IMR-90 (cell line): ENCODE measurements at regions not wholly inside any gene's neighbourhood (a gene's known extent, or its start where the extent isn't known, plus 50 kb on each side); places are given as distances from the start of the nearest gene placed in this dataset.

Experiments
- ATAC-seq: fragments of 200-7000 bp; cut with Tn5 transposase; 2 replicates; pipeline ENCODE4 v1.9.1; 2020; ENCODE audit warnings: low read depth, mild to moderate bottlenecking, moderate library complexity
- BruUV-seq: library from RNA; stranded (reverse); fragments of 400-500 nt; replicated peaks from 2 replicates; lab custom pipeline; 2021; lab: Mats Ljungman, UMichigan
- CTCF ChIA-PET: fragments of 300-600 bp; formaldehyde crosslinking; extraction: SDS; loops from one replicate; lab custom pipeline; 2021; ENCODE audit warnings: antibody characterized with exemption; lab: Yijun Ruan, JAX
- POLR2A ChIA-PET: fragments of 300-600 bp; sonication (Branson Sonifier 250); formaldehyde crosslinking; loops from one replicate; lab custom pipeline; 2022; ENCODE audit warnings: antibody characterized with exemption; ENCODE audit not compliant: unreplicated experiment; lab: Charles Lee
- DNase-seq: peaks from one replicate; pipeline ENCODE4 v3.0.0; 2013
- H2AFZ ChIP-seq: replicated peaks from 2 replicates; pipeline ENCODE3; 2013; ENCODE audit warnings: low read length, mild to moderate bottlenecking; ENCODE audit not compliant: poor library complexity
- H2AK5ac ChIP-seq: 2 replicates; pipeline ENCODE4 v1.6.1; 2013; ENCODE audit warnings: low read depth, low read length, inconsistent platforms
- H2AK9ac ChIP-seq: replicated peaks from 2 replicates; pipeline ENCODE3; 2013; ENCODE audit warnings: mild to moderate bottlenecking, low read depth, low read length, moderate library complexity; ENCODE audit not compliant: poor library complexity
- H2BK120ac ChIP-seq: 2 replicates; pipeline ENCODE4 v1.6.1; 2013; ENCODE audit warnings: low read depth, low read length, inconsistent platforms
- H2BK15ac ChIP-seq: 3 replicates; pipeline ENCODE4 v1.6.1; 2013; ENCODE audit warnings: low read depth, low read length, inconsistent platforms
- H2BK20ac ChIP-seq: 2 replicates; pipeline ENCODE4 v1.6.1; 2013; ENCODE audit warnings: low read depth, mild to moderate bottlenecking, inconsistent platforms, low read length, moderate library complexity
- H2BK5ac ChIP-seq: 2 replicates; pipeline ENCODE4 v1.6.1; 2013; ENCODE audit warnings: mild to moderate bottlenecking, low read depth, low read length, inconsistent platforms; ENCODE audit not compliant: poor library complexity, severe bottlenecking
- H3K14ac ChIP-seq: replicated peaks from 2 replicates; pipeline ENCODE4 v1.6.1; 2013; ENCODE audit warnings: low read depth, low read length, inconsistent platforms
- H3K18ac ChIP-seq: 2 replicates; pipeline ENCODE4 v1.6.1; 2013; ENCODE audit warnings: low read depth, low read length, control low read depth
- H3K23ac ChIP-seq: 2 replicates; pipeline ENCODE4 v1.6.1; 2013; ENCODE audit warnings: low read depth, low read length, inconsistent platforms
- H3K27ac ChIP-seq: 2 replicates; pipeline ENCODE4 v1.5.1; 2013; ENCODE audit warnings: mild to moderate bottlenecking, control low read depth, low read length; ENCODE audit not compliant: insufficient read depth
- H3K27me3 ChIP-seq: 2 replicates; pipeline ENCODE4 v1.6.1; 2013; ENCODE audit warnings: low read length; ENCODE audit not compliant: control insufficient read depth, insufficient read depth
- H3K36me3 ChIP-seq: 2 replicates; pipeline ENCODE4 v1.6.1; 2013; ENCODE audit warnings: low read length, mixed read lengths; ENCODE audit not compliant: control insufficient read depth, insufficient read depth
- H3K4ac ChIP-seq: 2 replicates; pipeline ENCODE4 v1.6.1; 2013; ENCODE audit warnings: low read depth, low read length, inconsistent platforms
- H3K4me1 ChIP-seq: 2 replicates; pipeline ENCODE4 v1.6.1; 2013; ENCODE audit warnings: low read length, mixed read lengths; ENCODE audit not compliant: control insufficient read depth, insufficient read depth
- H3K4me2 ChIP-seq: 2 replicates; pipeline ENCODE4 v1.6.1; 2013; ENCODE audit warnings: low read depth, mild to moderate bottlenecking, control low read depth, low read length, moderate library complexity
- H3K4me3 ChIP-seq: 2 replicates; pipeline ENCODE4 v1.5.1; 2013; ENCODE audit warnings: low read depth, mild to moderate bottlenecking, control low read depth, low read length, moderate library complexity; ENCODE audit not compliant: insufficient read depth
- H3K56ac ChIP-seq: 2 replicates; pipeline ENCODE4 v1.6.1; 2013; ENCODE audit warnings: low read length, inconsistent platforms; ENCODE audit not compliant: insufficient read depth; ENCODE audit errors: extremely low read depth
- H3K79me1 ChIP-seq, 2 experiments: 2 replicates each; pipeline ENCODE4 v1.6.1; 2013; ENCODE audit warnings: low read length in 2 of 2, inconsistent platforms in 1 of 2, low read depth in 1 of 2
- H3K9ac ChIP-seq: 2 replicates; pipeline ENCODE4 v1.6.1; 2013; ENCODE audit warnings: low read depth, low read length, control low read depth
- H3K9me1 ChIP-seq: 2 replicates; pipeline ENCODE4 v1.6.1; 2013; ENCODE audit warnings: low read length, inconsistent platforms; ENCODE audit not compliant: insufficient read depth
- H3K9me3 ChIP-seq: 2 replicates; pipeline ENCODE4 v1.6.1; 2013; ENCODE audit warnings: low read length; ENCODE audit not compliant: control insufficient read depth, insufficient read depth
- H4K20me1 ChIP-seq: 2 replicates; pipeline ENCODE4 v1.6.1; 2013; ENCODE audit warnings: low read length, inconsistent platforms; ENCODE audit not compliant: insufficient read depth
- H4K5ac ChIP-seq: 2 replicates; pipeline ENCODE4 v1.6.1; 2013; ENCODE audit warnings: mild to moderate bottlenecking, low read depth, low read length, control low read depth
- H4K8ac ChIP-seq, 2 experiments: 2 replicates each; pipeline ENCODE4 v1.6.1; 2013; ENCODE audit warnings: low read depth in 2 of 2, low read length in 2 of 2, control low read depth in 1 of 2, inconsistent platforms in 1 of 2
- H4K91ac ChIP-seq: 2 replicates; pipeline ENCODE4 v1.6.1; 2013; ENCODE audit warnings: low read depth, low read length, inconsistent platforms; ENCODE audit not compliant: insufficient read depth
- BHLHE40 ChIP-seq: fragments of 150-350 bp; IDR thresholded peaks from 2 replicates; pipeline ENCODE4 v1.6.1; 2016; ENCODE audit warnings: mild to moderate bottlenecking, low read depth, low read length
- CEBPB ChIP-seq: IDR thresholded peaks from 2 replicates; pipeline ENCODE4 v1.6.1; 2012; ENCODE audit warnings: low read depth, low read length, improper control_type of control experiment
- CHD1 ChIP-seq: IDR thresholded peaks from 2 replicates; pipeline ENCODE4 v1.6.1; 2012; ENCODE audit warnings: low read depth, low read length, improper control_type of control experiment
- CTCF ChIP-seq: conservative IDR thresholded peaks from 2 replicates; pipeline ENCODE4 v1.5.1; 2012; ENCODE audit warnings: mild to moderate bottlenecking, low read depth, low read length, improper control_type of control experiment
- ELK1 ChIP-seq: fragments of 150-350 bp; IDR thresholded peaks from 2 replicates; pipeline ENCODE4 v1.6.1; 2016; ENCODE audit warnings: low read depth, mild to moderate bottlenecking, low read length, moderate library complexity, borderline replicate concordance
- FOS ChIP-seq: fragments of 150-350 bp; IDR thresholded peaks from 2 replicates; pipeline ENCODE4 v1.6.1; 2016; ENCODE audit warnings: low read depth, low read length
- MAFK ChIP-seq: IDR thresholded peaks from 2 replicates; pipeline ENCODE4 v1.6.1; 2012; ENCODE audit warnings: low read depth, low read length, improper control_type of control experiment
- MAZ ChIP-seq: IDR thresholded peaks from 2 replicates; pipeline ENCODE4 v1.6.1; 2012; ENCODE audit warnings: low read depth, mild to moderate bottlenecking, low read length, improper control_type of control experiment, moderate library complexity, borderline replicate concordance
- MXI1 ChIP-seq: IDR thresholded peaks from 2 replicates; pipeline ENCODE4 v1.6.1; 2012; ENCODE audit warnings: low read depth, mild to moderate bottlenecking, low read length, moderate library complexity, borderline replicate concordance
- NFE2L2 ChIP-seq: fragments of 150-350 bp; IDR thresholded peaks from 2 replicates; pipeline ENCODE4 v1.6.1; 2016; ENCODE audit warnings: low read depth, mild to moderate bottlenecking, low read length
- POLR2A ChIP-seq: IDR thresholded peaks from 2 replicates; pipeline ENCODE4 v1.6.1; 2012; ENCODE audit warnings: mild to moderate bottlenecking, low read depth, low read length
- RAD21 ChIP-seq: IDR thresholded peaks from 2 replicates; pipeline ENCODE4 v1.6.1; 2012; ENCODE audit warnings: low read length, improper control_type of control experiment
- RCOR1 ChIP-seq: IDR thresholded peaks from 2 replicates; pipeline ENCODE4 v1.6.1; 2012; ENCODE audit warnings: mild to moderate bottlenecking, low read length, improper control_type of control experiment; ENCODE audit not compliant: insufficient replicate concordance
- RFX5 ChIP-seq: IDR thresholded peaks from 2 replicates; pipeline ENCODE4 v1.8.0; 2012; ENCODE audit warnings: low read depth, mild to moderate bottlenecking, low read length, moderate library complexity
- SMC3 ChIP-seq: fragments of 150-350 bp; IDR thresholded peaks from 2 replicates; pipeline ENCODE4 v1.6.1; 2016; ENCODE audit warnings: low read depth, mild to moderate bottlenecking, antibody characterized with exemption, low read length, moderate library complexity
- USF2 ChIP-seq: fragments of 150-350 bp; IDR thresholded peaks from 2 replicates; pipeline ENCODE4 v1.6.1; 2017; ENCODE audit warnings: mild to moderate bottlenecking, antibody characterized with exemption, low read length, low read depth
- WGBS, 2 experiments: methylation state at CpG; one replicate each; pipeline versions ENCODE4 v1.1.5 to v1.1.7; 2013; ENCODE audit warnings: missing lambda C conversion rate in 2 of 2; ENCODE audit not compliant: insufficient read length in 1 of 2; ENCODE audit errors: extremely low coverage in 2 of 2; 5-methylcytosine and 5-hydroxymethylcytosine counted together
- dilution Hi-C: fragments of 300-500 bp; cut with HindIII; formaldehyde crosslinking; loops from one replicate; pipeline ENCODE4 v1.14.3; 2018; ENCODE audit warnings: low sequenced_read_pairs; ENCODE audit not compliant: unreplicated experiment
- in situ Hi-C: fragments of 300-500 bp; cut with MboI; formaldehyde crosslinking; loops from 3 replicates; pipeline ENCODE4 v1.14.3; 2019; ENCODE audit warnings: low sequenced_read_pairs, inconsistent platforms, mixed read lengths
- intact Hi-C: fragments of 100-400 bp; cut with micrococcal nuclease; formaldehyde crosslinking; loops from 2 replicates; pipeline ENCODE4 v1.10.0; 2022

- Histone ChIP-seq H3K4me3 (no peak overlapping the region), H4K5ac (no peak overlapping the region), H3K9me3 (peaks cover 4% of the 10 kb centered on the region), H2AFZ (no peak overlapping the region), H3K9me1 (no peaks in the 10 kb centered on the region), H3K4me1 (no peaks in the 10 kb centered on the region), H4K20me1 (no peaks in the 10 kb centered on the region), H2AK9ac (no peak overlapping the region), H3K56ac (no peak overlapping the region), H2BK15ac (no peak overlapping the region), H3K14ac (no peak overlapping the region), H4K8ac (no peak overlapping the region), H3K36me3 (no peaks in the 10 kb centered on the region), H4K91ac (no peak overlapping the region), H3K4ac (no peak overlapping the region), H3K4me2 (no peak overlapping the region), H3K79me1 (no peaks in the 10 kb centered on the region), H3K18ac (no peak overlapping the region), H3K23ac (no peak overlapping the region), H3K9ac (no peak overlapping the region), H2AK5ac (no peak overlapping the region), H3K27me3 (no peaks in the 10 kb centered on the region), H2BK20ac (no peak overlapping the region), H3K27ac (no peak overlapping the region), H2BK120ac (no peak overlapping the region), H2BK5ac (no peak overlapping the region)
- intact Hi-C loops: no loop called here
- DNase-seq: no peak
- dilution Hi-C loops: no loop called here
- no peak for ATAC-seq
- 86% methylated on average over 1 of the region's 3 CpGs; no CpG with 5 or more reads in 1 of the 2 experiments for WGBS, 2 experiments
- TF ChIP-seq RFX5 (no peak), CTCF (no peak), FOS (no peak), RCOR1 (no peak), MAZ (no peak), SMC3 (no peak), MAFK (no peak), MXI1 (no peak), RAD21 (no peak), CEBPB (no peak), POLR2A (no peak), CHD1 (no peak), ELK1 (no peak), BHLHE40 (no peak), NFE2L2 (no peak), USF2 (no peak)
- no TSS peak for BruUV-seq
- POLR2A ChIA-PET: no interaction called here
- in situ Hi-C loops: no loop called here
- CTCF ChIA-PET: no interaction called here
Measured at GRCh38 chr14:82720431-82720830, 1186.8 kb upstream of the SEL1L start.
